CD8-positive, alpha-beta memory T cell (primary cell): ENCODE measurements at regions not wholly inside any gene's neighbourhood (a gene's known extent, or its start where the extent isn't known, plus 50 kb on each side); places are given as distances from the start of the nearest gene placed in this dataset.

Source experiments
- CTCF ChIA-PET: fragments of 350-600 bp; sonication (Branson Sonifier 250); formaldehyde crosslinking; loops from one replicate; lab custom pipeline; 2021; ENCODE audit warnings: antibody characterized with exemption; lab: Charles Lee
- POLR2A ChIA-PET: fragments of 350-600 bp; sonication (Branson Sonifier 250); formaldehyde crosslinking; loops from one replicate; lab custom pipeline; 2021; ENCODE audit warnings: antibody characterized with exemption; lab: Charles Lee
- DNase-seq, 5 donors: peaks; one replicate each; pipeline versions ENCODE4 v3.0.0 to v3.0.0-alpha.2; 2020 to 2022; ENCODE audit warnings: mixed read lengths in 1 of 5
- H3K27ac ChIP-seq: one replicate; pipeline ENCODE4 v1.7.0; 2013; ENCODE audit warnings: low read depth, mild to moderate bottlenecking, low read length, moderate library complexity
- H3K27me3 ChIP-seq: 2 replicates; pipeline ENCODE4 v1.7.0; 2013; ENCODE audit warnings: low read length, mild to moderate bottlenecking; ENCODE audit not compliant: insufficient read depth, poor library complexity, severe bottlenecking
- H3K36me3 ChIP-seq: 2 replicates; pipeline ENCODE4 v1.7.0; 2013; ENCODE audit warnings: mild to moderate bottlenecking, low read length, moderate library complexity; ENCODE audit not compliant: insufficient read depth
- H3K4me1 ChIP-seq: 2 replicates; pipeline ENCODE4 v1.7.0; 2013; ENCODE audit warnings: mild to moderate bottlenecking, low read length, moderate library complexity; ENCODE audit not compliant: insufficient read depth
- H3K4me3 ChIP-seq: 2 replicates; pipeline ENCODE4 v1.7.0; 2013; ENCODE audit warnings: mild to moderate bottlenecking, low read length
- H3K9me3 ChIP-seq: 2 replicates; pipeline ENCODE4 v1.7.0; 2013; ENCODE audit warnings: mild to moderate bottlenecking, low read length
- H3K27ac Mint-ChIP-seq, 8 donors: one replicate each; pipeline ENCODE4 v1.8.0; 2020 to 2021; ENCODE audit warnings: mixed read lengths in 8 of 8, mild to moderate bottlenecking in 6 of 8, inconsistent platforms in 3 of 8, moderate library complexity in 3 of 8
- H3K27me3 Mint-ChIP-seq, 2 donors: one replicate each; pipeline ENCODE4 v1.8.0; 2020 to 2021; ENCODE audit warnings: mixed read lengths in 2 of 2, mild to moderate bottlenecking in 1 of 2, moderate library complexity in 1 of 2
- H3K36me3 Mint-ChIP-seq, 3 donors: one replicate each; pipeline ENCODE4 v1.8.0; 2020 to 2021; ENCODE audit warnings: mixed read lengths in 3 of 3, inconsistent platforms in 1 of 3, mild to moderate bottlenecking in 1 of 3
- H3K4me1 Mint-ChIP-seq, 3 donors: one replicate each; pipeline ENCODE4 v1.8.0; 2020 to 2021; ENCODE audit warnings: mixed read lengths in 3 of 3, inconsistent platforms in 1 of 3, mild to moderate bottlenecking in 1 of 3
- H3K4me3 Mint-ChIP-seq, 7 donors: one replicate each; pipeline ENCODE4 v1.8.0; 2020 to 2021; ENCODE audit warnings: mixed read lengths in 7 of 7, mild to moderate bottlenecking in 6 of 7, moderate library complexity in 4 of 7, inconsistent platforms in 2 of 7
- H3K9me3 Mint-ChIP-seq, 5 donors: one replicate each; pipeline ENCODE4 v1.8.0; 2020 to 2022; ENCODE audit warnings: mixed read lengths in 5 of 5, mild to moderate bottlenecking in 3 of 5, moderate library complexity in 2 of 5, inconsistent platforms in 1 of 5

- POLR2A ChIA-PET, result no interaction called here
- CTCF ChIA-PET, result no interaction called here
Measured at GRCh38 chr4:165699055-165699454, 174.0 kb upstream of the TLL1 start.

GRCh38 chr4:165700855-165701254, 172.2 kb upstream of the TLL1 start:
- no peak overlapping the region for H3K27ac ChIP-seq
- H3K9me3 ChIP-seq, result no peaks in the 10 kb centered on the region
- Mint-ChIP-seq H3K27ac (no peak overlapping the region), H3K27me3 (no peaks in the 10 kb centered on the region), H3K4me3 (no peak overlapping the region), H3K36me3 (no peaks in the 10 kb centered on the region), H3K9me3 (peaks cover 0 to 4% (median 0%) of the 10 kb centered on the region in 5 donors), H3K4me1 (no peaks in the 10 kb centered on the region)
- no peaks in the 10 kb centered on the region for H3K36me3 ChIP-seq
- no peaks in the 10 kb centered on the region for H3K4me1 ChIP-seq
- DNase-seq, result no peak
- no peak overlapping the region for H3K4me3 ChIP-seq
- no peaks in the 10 kb centered on the region for H3K27me3 ChIP-seq
- ChIA-PET CTCF (no interaction called here), POLR2A (interaction anchor here (0.6 kb wide), 1 partner anchor 11 kb away, joined by 5 read pairs; no protein-coding TSS in a partner anchor)

More at GRCh38 chr4:165699055-165699454, 174.0 kb upstream of the TLL1 start:
- H3K27ac Mint-ChIP-seq, result no peak overlapping the region
- H3K27me3 Mint-ChIP-seq, result no peaks in the 10 kb centered on the region
- Histone ChIP-seq H3K4me1 (no peaks in the 10 kb centered on the region), H3K27me3 (no peaks in the 10 kb centered on the region), H3K27ac (no peak overlapping the region), H3K36me3 (no peaks in the 10 kb centered on the region), H3K4me3 (no peak overlapping the region), H3K9me3 (no peaks in the 10 kb centered on the region)
- DNase-seq, result no peak
- no peaks in the 10 kb centered on the region for H3K36me3 Mint-ChIP-seq
- no peak overlapping the region for H3K4me3 Mint-ChIP-seq
- peaks cover 0 to 4% (median 0%) of the 10 kb centered on the region in 5 donors for H3K9me3 Mint-ChIP-seq
- no peaks in the 10 kb centered on the region for H3K4me1 Mint-ChIP-seq

GRCh38 chr4:165707128-165707527, 165.9 kb upstream of the TLL1 start:
- Histone ChIP-seq H3K4me1 (no peaks in the 10 kb centered on the region), H3K27me3 (no peaks in the 10 kb centered on the region), H3K4me3 (no peak overlapping the region), H3K27ac (no peak overlapping the region), H3K36me3 (no peaks in the 10 kb centered on the region), H3K9me3 (no peaks in the 10 kb centered on the region)
- H3K9me3 Mint-ChIP-seq, result peaks cover 0 to 4% (median 0%) of the 10 kb centered on the region in 5 donors
- H3K4me3 Mint-ChIP-seq, result no peak overlapping the region
- H3K36me3 Mint-ChIP-seq, result no peaks in the 10 kb centered on the region
- DNase-seq, result no peak
- H3K27me3 Mint-ChIP-seq, result no peaks in the 10 kb centered on the region
- CTCF ChIA-PET, result no interaction called here
- no peaks in the 10 kb centered on the region for H3K4me1 Mint-ChIP-seq
- H3K27ac Mint-ChIP-seq, result no peak overlapping the region
- POLR2A ChIA-PET, result no interaction called here

GRCh38 chr4:165709516-165709915, 163.5 kb upstream of the TLL1 start:
- Histone ChIP-seq H3K9me3 (no peaks in the 10 kb centered on the region), H3K4me3 (no peak overlapping the region), H3K36me3 (no peaks in the 10 kb centered on the region), H3K4me1 (no peaks in the 10 kb centered on the region), H3K27me3 (no peaks in the 10 kb centered on the region), H3K27ac (no peak overlapping the region)
- ChIA-PET POLR2A (no interaction called here), CTCF (no interaction called here)
- Mint-ChIP-seq H3K36me3 (no peaks in the 10 kb centered on the region), H3K4me1 (no peaks in the 10 kb centered on the region), H3K4me3 (no peak overlapping the region), H3K27me3 (peaks cover 0 to under 1% of the 10 kb centered on the region in 2 donors), H3K27ac (no peak overlapping the region), H3K9me3 (peaks cover 0 to 3% (median 0%) of the 10 kb centered on the region in 5 donors)
- DNase-seq, result no peak

- no peaks in the 10 kb centered on the region for H3K4me1 Mint-ChIP-seq
- H3K9me3 Mint-ChIP-seq, result peaks cover 0 to 3% (median 0%) of the 10 kb centered on the region in 5 donors
- CTCF ChIA-PET, result no interaction called here
- DNase-seq, result no peak
- no peaks in the 10 kb centered on the region for H3K36me3 Mint-ChIP-seq
- no peak overlapping the region for H3K4me3 Mint-ChIP-seq
- Histone ChIP-seq H3K4me3 (no peak overlapping the region), H3K36me3 (no peaks in the 10 kb centered on the region), H3K4me1 (no peaks in the 10 kb centered on the region), H3K27me3 (no peaks in the 10 kb centered on the region), H3K9me3 (no peaks in the 10 kb centered on the region), H3K27ac (no peak overlapping the region)
- H3K27ac Mint-ChIP-seq, result no peak overlapping the region
- POLR2A ChIA-PET, result no interaction called here
- H3K27me3 Mint-ChIP-seq, result peaks cover 0 to 4% of the 10 kb centered on the region in 2 donors
Measured at GRCh38 chr4:165709973-165710526, 163.0 kb upstream of the TLL1 start.

- Histone ChIP-seq H3K9me3 (no peaks in the 10 kb centered on the region), H3K4me3 (no peak overlapping the region), H3K4me1 (no peaks in the 10 kb centered on the region), H3K27ac (no peak overlapping the region), H3K27me3 (no peaks in the 10 kb centered on the region), H3K36me3 (no peaks in the 10 kb centered on the region)
- DNase-seq, result no peak
- ChIA-PET POLR2A (no interaction called here), CTCF (no interaction called here)
- no peak overlapping the region for H3K27ac Mint-ChIP-seq
- H3K27me3 Mint-ChIP-seq, result peaks cover 0 to 4% of the 10 kb centered on the region in 2 donors
- H3K4me3 Mint-ChIP-seq, result no peak overlapping the region
- H3K9me3 Mint-ChIP-seq, result no peaks in the 10 kb centered on the region
- no peaks in the 10 kb centered on the region for H3K36me3 Mint-ChIP-seq
- H3K4me1 Mint-ChIP-seq, result no peaks in the 10 kb centered on the region
Measured at GRCh38 chr4:165711436-165711835, 161.6 kb upstream of the TLL1 start.

- Mint-ChIP-seq H3K9me3 (no peaks in the 10 kb centered on the region), H3K4me3 (no peak overlapping the region), H3K27ac (no peak overlapping the region), H3K4me1 (no peaks in the 10 kb centered on the region), H3K36me3 (no peaks in the 10 kb centered on the region), H3K27me3 (peaks cover 0 to 4% of the 10 kb centered on the region in 2 donors)
- no peaks in the 10 kb centered on the region for H3K27me3 ChIP-seq
- CTCF ChIA-PET, result no interaction called here
- no peak overlapping the region for H3K4me3 ChIP-seq
- no peak for DNase-seq
- H3K9me3 ChIP-seq, result no peaks in the 10 kb centered on the region
- H3K4me1 ChIP-seq, result no peaks in the 10 kb centered on the region
- POLR2A ChIA-PET, result no interaction called here
- no peaks in the 10 kb centered on the region for H3K36me3 ChIP-seq
- H3K27ac ChIP-seq, result no peak overlapping the region
Measured at GRCh38 chr4:165711912-165712311, 161.1 kb upstream of the TLL1 start.

GRCh38 chr4:165714650-165715049, 158.4 kb upstream of the TLL1 start:
- H3K4me1 Mint-ChIP-seq, result no peaks in the 10 kb centered on the region
- H3K27ac Mint-ChIP-seq, result no peak overlapping the region

More at GRCh38 chr4:165714650-165715049, 158.4 kb upstream of the TLL1 start:
- ChIA-PET POLR2A (no interaction called here), CTCF (no interaction called here)
- Mint-ChIP-seq H3K9me3 (no peaks in the 10 kb centered on the region), H3K36me3 (no peaks in the 10 kb centered on the region), H3K27me3 (peaks cover 0 to 4% of the 10 kb centered on the region in 2 donors), H3K4me3 (no peak overlapping the region)
- H3K4me1 ChIP-seq, result no peaks in the 10 kb centered on the region
- no peak overlapping the region for H3K27ac ChIP-seq
- H3K27me3 ChIP-seq, result no peaks in the 10 kb centered on the region
- no peaks in the 10 kb centered on the region for H3K36me3 ChIP-seq
- no peak overlapping the region for H3K4me3 ChIP-seq
- no peaks in the 10 kb centered on the region for H3K9me3 ChIP-seq
- DNase-seq, result no peak
